IMR-90 (cell line): ENCODE measurements at regions not wholly inside any gene's neighbourhood (a gene's known extent, or its start where the extent isn't known, plus 50 kb on each side); places are given as distances from the start of the nearest gene placed in this dataset.

Experiments used
- ATAC-seq: fragments of 200-7000 bp; cut with Tn5 transposase; 2 replicates; pipeline ENCODE4 v1.9.1; 2020; ENCODE audit warnings: low read depth, mild to moderate bottlenecking, moderate library complexity
- BruUV-seq: library from RNA; stranded (reverse); fragments of 400-500 nt; replicated peaks from 2 replicates; lab custom pipeline; 2021; lab: Mats Ljungman, UMichigan
- CTCF ChIA-PET: fragments of 300-600 bp; formaldehyde crosslinking; extraction: SDS; loops from one replicate; lab custom pipeline; 2021; ENCODE audit warnings: antibody characterized with exemption; lab: Yijun Ruan, JAX
- POLR2A ChIA-PET: fragments of 300-600 bp; sonication (Branson Sonifier 250); formaldehyde crosslinking; loops from one replicate; lab custom pipeline; 2022; ENCODE audit warnings: antibody characterized with exemption; ENCODE audit not compliant: unreplicated experiment; lab: Charles Lee
- DNase-seq: peaks from one replicate; pipeline ENCODE4 v3.0.0; 2013
- H2AFZ ChIP-seq: replicated peaks from 2 replicates; pipeline ENCODE3; 2013; ENCODE audit warnings: low read length, mild to moderate bottlenecking; ENCODE audit not compliant: poor library complexity
- H2AK5ac ChIP-seq: 2 replicates; pipeline ENCODE4 v1.6.1; 2013; ENCODE audit warnings: low read depth, low read length, inconsistent platforms
- H2AK9ac ChIP-seq: replicated peaks from 2 replicates; pipeline ENCODE3; 2013; ENCODE audit warnings: mild to moderate bottlenecking, low read depth, low read length, moderate library complexity; ENCODE audit not compliant: poor library complexity
- H2BK120ac ChIP-seq: 2 replicates; pipeline ENCODE4 v1.6.1; 2013; ENCODE audit warnings: low read depth, low read length, inconsistent platforms
- H2BK15ac ChIP-seq: 3 replicates; pipeline ENCODE4 v1.6.1; 2013; ENCODE audit warnings: low read depth, low read length, inconsistent platforms
- H2BK20ac ChIP-seq: 2 replicates; pipeline ENCODE4 v1.6.1; 2013; ENCODE audit warnings: low read depth, mild to moderate bottlenecking, inconsistent platforms, low read length, moderate library complexity
- H2BK5ac ChIP-seq: 2 replicates; pipeline ENCODE4 v1.6.1; 2013; ENCODE audit warnings: mild to moderate bottlenecking, low read depth, low read length, inconsistent platforms; ENCODE audit not compliant: poor library complexity, severe bottlenecking
- H3K14ac ChIP-seq: replicated peaks from 2 replicates; pipeline ENCODE4 v1.6.1; 2013; ENCODE audit warnings: low read depth, low read length, inconsistent platforms
- H3K18ac ChIP-seq: 2 replicates; pipeline ENCODE4 v1.6.1; 2013; ENCODE audit warnings: low read depth, low read length, control low read depth
- H3K23ac ChIP-seq: 2 replicates; pipeline ENCODE4 v1.6.1; 2013; ENCODE audit warnings: low read depth, low read length, inconsistent platforms
- H3K27ac ChIP-seq: 2 replicates; pipeline ENCODE4 v1.5.1; 2013; ENCODE audit warnings: mild to moderate bottlenecking, control low read depth, low read length; ENCODE audit not compliant: insufficient read depth
- H3K27me3 ChIP-seq: 2 replicates; pipeline ENCODE4 v1.6.1; 2013; ENCODE audit warnings: low read length; ENCODE audit not compliant: control insufficient read depth, insufficient read depth
- H3K36me3 ChIP-seq: 2 replicates; pipeline ENCODE4 v1.6.1; 2013; ENCODE audit warnings: low read length, mixed read lengths; ENCODE audit not compliant: control insufficient read depth, insufficient read depth
- H3K4ac ChIP-seq: 2 replicates; pipeline ENCODE4 v1.6.1; 2013; ENCODE audit warnings: low read depth, low read length, inconsistent platforms
- H3K4me1 ChIP-seq: 2 replicates; pipeline ENCODE4 v1.6.1; 2013; ENCODE audit warnings: low read length, mixed read lengths; ENCODE audit not compliant: control insufficient read depth, insufficient read depth
- H3K4me2 ChIP-seq: 2 replicates; pipeline ENCODE4 v1.6.1; 2013; ENCODE audit warnings: low read depth, mild to moderate bottlenecking, control low read depth, low read length, moderate library complexity
- H3K4me3 ChIP-seq: 2 replicates; pipeline ENCODE4 v1.5.1; 2013; ENCODE audit warnings: low read depth, mild to moderate bottlenecking, control low read depth, low read length, moderate library complexity; ENCODE audit not compliant: insufficient read depth
- H3K56ac ChIP-seq: 2 replicates; pipeline ENCODE4 v1.6.1; 2013; ENCODE audit warnings: low read length, inconsistent platforms; ENCODE audit not compliant: insufficient read depth; ENCODE audit errors: extremely low read depth
- H3K79me1 ChIP-seq, 2 experiments: 2 replicates each; pipeline ENCODE4 v1.6.1; 2013; ENCODE audit warnings: low read length in 2 of 2, inconsistent platforms in 1 of 2, low read depth in 1 of 2
- H3K9ac ChIP-seq: 2 replicates; pipeline ENCODE4 v1.6.1; 2013; ENCODE audit warnings: low read depth, low read length, control low read depth
- H3K9me1 ChIP-seq: 2 replicates; pipeline ENCODE4 v1.6.1; 2013; ENCODE audit warnings: low read length, inconsistent platforms; ENCODE audit not compliant: insufficient read depth
- H3K9me3 ChIP-seq: 2 replicates; pipeline ENCODE4 v1.6.1; 2013; ENCODE audit warnings: low read length; ENCODE audit not compliant: control insufficient read depth, insufficient read depth
- H4K20me1 ChIP-seq: 2 replicates; pipeline ENCODE4 v1.6.1; 2013; ENCODE audit warnings: low read length, inconsistent platforms; ENCODE audit not compliant: insufficient read depth
- H4K5ac ChIP-seq: 2 replicates; pipeline ENCODE4 v1.6.1; 2013; ENCODE audit warnings: mild to moderate bottlenecking, low read depth, low read length, control low read depth
- H4K8ac ChIP-seq, 2 experiments: 2 replicates each; pipeline ENCODE4 v1.6.1; 2013; ENCODE audit warnings: low read depth in 2 of 2, low read length in 2 of 2, control low read depth in 1 of 2, inconsistent platforms in 1 of 2
- H4K91ac ChIP-seq: 2 replicates; pipeline ENCODE4 v1.6.1; 2013; ENCODE audit warnings: low read depth, low read length, inconsistent platforms; ENCODE audit not compliant: insufficient read depth
- BHLHE40 ChIP-seq: fragments of 150-350 bp; IDR thresholded peaks from 2 replicates; pipeline ENCODE4 v1.6.1; 2016; ENCODE audit warnings: mild to moderate bottlenecking, low read depth, low read length
- CEBPB ChIP-seq: IDR thresholded peaks from 2 replicates; pipeline ENCODE4 v1.6.1; 2012; ENCODE audit warnings: low read depth, low read length, improper control_type of control experiment
- CHD1 ChIP-seq: IDR thresholded peaks from 2 replicates; pipeline ENCODE4 v1.6.1; 2012; ENCODE audit warnings: low read depth, low read length, improper control_type of control experiment
- FOS ChIP-seq: fragments of 150-350 bp; IDR thresholded peaks from 2 replicates; pipeline ENCODE4 v1.6.1; 2016; ENCODE audit warnings: low read depth, low read length
- MAFK ChIP-seq: IDR thresholded peaks from 2 replicates; pipeline ENCODE4 v1.6.1; 2012; ENCODE audit warnings: low read depth, low read length, improper control_type of control experiment
- MAZ ChIP-seq: IDR thresholded peaks from 2 replicates; pipeline ENCODE4 v1.6.1; 2012; ENCODE audit warnings: low read depth, mild to moderate bottlenecking, low read length, improper control_type of control experiment, moderate library complexity, borderline replicate concordance
- MXI1 ChIP-seq: IDR thresholded peaks from 2 replicates; pipeline ENCODE4 v1.6.1; 2012; ENCODE audit warnings: low read depth, mild to moderate bottlenecking, low read length, moderate library complexity, borderline replicate concordance
- NFE2L2 ChIP-seq: fragments of 150-350 bp; IDR thresholded peaks from 2 replicates; pipeline ENCODE4 v1.6.1; 2016; ENCODE audit warnings: low read depth, mild to moderate bottlenecking, low read length
- POLR2A ChIP-seq: IDR thresholded peaks from 2 replicates; pipeline ENCODE4 v1.6.1; 2012; ENCODE audit warnings: mild to moderate bottlenecking, low read depth, low read length
- RAD21 ChIP-seq: IDR thresholded peaks from 2 replicates; pipeline ENCODE4 v1.6.1; 2012; ENCODE audit warnings: low read length, improper control_type of control experiment
- RCOR1 ChIP-seq: IDR thresholded peaks from 2 replicates; pipeline ENCODE4 v1.6.1; 2012; ENCODE audit warnings: mild to moderate bottlenecking, low read length, improper control_type of control experiment; ENCODE audit not compliant: insufficient replicate concordance
- RFX5 ChIP-seq: IDR thresholded peaks from 2 replicates; pipeline ENCODE4 v1.8.0; 2012; ENCODE audit warnings: low read depth, mild to moderate bottlenecking, low read length, moderate library complexity
- SMC3 ChIP-seq: fragments of 150-350 bp; IDR thresholded peaks from 2 replicates; pipeline ENCODE4 v1.6.1; 2016; ENCODE audit warnings: low read depth, mild to moderate bottlenecking, antibody characterized with exemption, low read length, moderate library complexity
- WGBS, 2 experiments: methylation state at CpG; one replicate each; pipeline versions ENCODE4 v1.1.5 to v1.1.7; 2013; ENCODE audit warnings: missing lambda C conversion rate in 2 of 2; ENCODE audit not compliant: insufficient read length in 1 of 2; ENCODE audit errors: extremely low coverage in 2 of 2; 5-methylcytosine and 5-hydroxymethylcytosine counted together
- dilution Hi-C: fragments of 300-500 bp; cut with HindIII; formaldehyde crosslinking; loops from one replicate; pipeline ENCODE4 v1.14.3; 2018; ENCODE audit warnings: low sequenced_read_pairs; ENCODE audit not compliant: unreplicated experiment
- in situ Hi-C: fragments of 300-500 bp; cut with MboI; formaldehyde crosslinking; loops from 3 replicates; pipeline ENCODE4 v1.14.3; 2019; ENCODE audit warnings: low sequenced_read_pairs, inconsistent platforms, mixed read lengths
- intact Hi-C: fragments of 100-400 bp; cut with micrococcal nuclease; formaldehyde crosslinking; loops from 2 replicates; pipeline ENCODE4 v1.10.0; 2022
- TF ChIP-seq, protein P1 (sequence below): conservative IDR thresholded peaks from 2 replicates; pipeline ENCODE4 v1.5.1; 2012; ENCODE audit warnings: mild to moderate bottlenecking, low read depth, low read length, improper control_type of control experiment
- TF ChIP-seq, protein P2 (sequence below): fragments of 150-350 bp; IDR thresholded peaks from 2 replicates; pipeline ENCODE4 v1.6.1; 2017; ENCODE audit warnings: mild to moderate bottlenecking, antibody characterized with exemption, low read length, low read depth
- TF ChIP-seq, protein P3 (sequence below): fragments of 150-350 bp; IDR thresholded peaks from 2 replicates; pipeline ENCODE4 v1.6.1; 2016; ENCODE audit warnings: low read depth, mild to moderate bottlenecking, low read length, moderate library complexity, borderline replicate concordance

DNA sequence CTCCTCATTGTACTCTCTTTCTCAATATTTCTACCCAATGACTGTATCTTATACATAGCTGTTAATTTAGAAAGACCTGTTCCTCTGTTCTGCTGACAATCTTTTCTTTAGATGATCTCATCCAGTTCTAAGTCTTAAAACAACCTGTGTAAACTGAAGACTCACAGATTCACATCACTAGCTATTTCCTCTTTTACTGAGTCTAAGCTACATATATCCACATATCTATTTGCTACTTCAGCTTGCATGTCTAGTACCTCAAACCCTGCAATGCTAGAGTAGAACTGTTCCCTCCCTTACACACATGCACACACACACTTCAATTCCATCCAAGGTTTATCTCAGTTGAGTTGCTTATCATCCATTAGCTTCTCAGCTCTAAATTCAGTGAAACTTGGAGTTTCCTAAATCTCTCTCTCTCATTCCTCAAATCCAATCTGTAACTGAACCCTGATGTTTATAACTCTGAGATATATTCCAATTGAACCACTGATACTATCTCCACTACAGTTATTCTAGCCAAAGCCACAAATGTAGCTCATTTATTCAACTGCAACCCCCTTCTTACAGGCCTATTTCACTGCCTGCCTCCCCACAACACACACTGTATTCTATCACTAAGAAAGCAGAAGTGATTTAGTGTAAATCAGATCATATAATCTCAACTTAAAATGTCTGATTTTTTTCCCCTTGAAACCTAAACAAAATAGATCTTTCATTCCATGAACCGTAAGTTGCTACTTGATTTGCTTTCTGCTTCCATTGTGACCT is 1036.8 kb upstream of the POT1 start:
- H3K14ac ChIP-seq: no peak overlapping the region
- no peaks in the 10 kb centered on the region for H3K27me3 ChIP-seq
- H3K23ac ChIP-seq: no peak overlapping the region
- H3K18ac ChIP-seq: no peak overlapping the region
- TF ChIP-seq RAD21 (no peak), MAFK (no peak), MXI1 (no peak), CEBPB (no peak), RCOR1 (no peak), NFE2L2 (no peak), SMC3 (no peak), MAZ (no peak), POLR2A (no peak), CHD1 (no peak), BHLHE40 (no peak), RFX5 (no peak), FOS (no peak)
- TF ChIP-seq, protein P1, sequence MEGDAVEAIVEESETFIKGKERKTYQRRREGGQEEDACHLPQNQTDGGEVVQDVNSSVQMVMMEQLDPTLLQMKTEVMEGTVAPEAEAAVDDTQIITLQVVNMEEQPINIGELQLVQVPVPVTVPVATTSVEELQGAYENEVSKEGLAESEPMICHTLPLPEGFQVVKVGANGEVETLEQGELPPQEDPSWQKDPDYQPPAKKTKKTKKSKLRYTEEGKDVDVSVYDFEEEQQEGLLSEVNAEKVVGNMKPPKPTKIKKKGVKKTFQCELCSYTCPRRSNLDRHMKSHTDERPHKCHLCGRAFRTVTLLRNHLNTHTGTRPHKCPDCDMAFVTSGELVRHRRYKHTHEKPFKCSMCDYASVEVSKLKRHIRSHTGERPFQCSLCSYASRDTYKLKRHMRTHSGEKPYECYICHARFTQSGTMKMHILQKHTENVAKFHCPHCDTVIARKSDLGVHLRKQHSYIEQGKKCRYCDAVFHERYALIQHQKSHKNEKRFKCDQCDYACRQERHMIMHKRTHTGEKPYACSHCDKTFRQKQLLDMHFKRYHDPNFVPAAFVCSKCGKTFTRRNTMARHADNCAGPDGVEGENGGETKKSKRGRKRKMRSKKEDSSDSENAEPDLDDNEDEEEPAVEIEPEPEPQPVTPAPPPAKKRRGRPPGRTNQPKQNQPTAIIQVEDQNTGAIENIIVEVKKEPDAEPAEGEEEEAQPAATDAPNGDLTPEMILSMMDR: no peak
- TF ChIP-seq, protein P2, sequence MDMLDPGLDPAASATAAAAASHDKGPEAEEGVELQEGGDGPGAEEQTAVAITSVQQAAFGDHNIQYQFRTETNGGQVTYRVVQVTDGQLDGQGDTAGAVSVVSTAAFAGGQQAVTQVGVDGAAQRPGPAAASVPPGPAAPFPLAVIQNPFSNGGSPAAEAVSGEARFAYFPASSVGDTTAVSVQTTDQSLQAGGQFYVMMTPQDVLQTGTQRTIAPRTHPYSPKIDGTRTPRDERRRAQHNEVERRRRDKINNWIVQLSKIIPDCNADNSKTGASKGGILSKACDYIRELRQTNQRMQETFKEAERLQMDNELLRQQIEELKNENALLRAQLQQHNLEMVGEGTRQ: no peak
- TF ChIP-seq, protein P3, sequence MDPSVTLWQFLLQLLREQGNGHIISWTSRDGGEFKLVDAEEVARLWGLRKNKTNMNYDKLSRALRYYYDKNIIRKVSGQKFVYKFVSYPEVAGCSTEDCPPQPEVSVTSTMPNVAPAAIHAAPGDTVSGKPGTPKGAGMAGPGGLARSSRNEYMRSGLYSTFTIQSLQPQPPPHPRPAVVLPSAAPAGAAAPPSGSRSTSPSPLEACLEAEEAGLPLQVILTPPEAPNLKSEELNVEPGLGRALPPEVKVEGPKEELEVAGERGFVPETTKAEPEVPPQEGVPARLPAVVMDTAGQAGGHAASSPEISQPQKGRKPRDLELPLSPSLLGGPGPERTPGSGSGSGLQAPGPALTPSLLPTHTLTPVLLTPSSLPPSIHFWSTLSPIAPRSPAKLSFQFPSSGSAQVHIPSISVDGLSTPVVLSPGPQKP: no peak
- ATAC-seq (no peak), DNase-seq (no peak)
- no peak overlapping the region for H4K91ac ChIP-seq
- no peak overlapping the region for H3K4ac ChIP-seq
- no peak overlapping the region for H2AK5ac ChIP-seq
- no peak overlapping the region for H2AFZ ChIP-seq
- in situ Hi-C loops (no loop called here), intact Hi-C loops (no loop called here), dilution Hi-C loops (no loop called here)
- no TSS peak for BruUV-seq
- H3K4me3 ChIP-seq: no peak overlapping the region
- H4K20me1 ChIP-seq: no peaks in the 10 kb centered on the region
- H2BK20ac ChIP-seq: no peak overlapping the region
- H3K9me3 ChIP-seq: 0 out of 2 replicates have a peak, but pooled peaks cover 2% of the 10 kb centered on the region
- no peak overlapping the region for H2BK5ac ChIP-seq
- no peaks in the 10 kb centered on the region for H3K4me1 ChIP-seq
- no peaks in the 10 kb centered on the region for H3K9me1 ChIP-seq
- ChIA-PET CTCF (no interaction called here), POLR2A (no interaction called here)
- no peak overlapping the region for H3K56ac ChIP-seq
- no peak overlapping the region for H2BK15ac ChIP-seq
- no peak overlapping the region for H4K5ac ChIP-seq
- no peak overlapping the region for H2AK9ac ChIP-seq
- H3K36me3 ChIP-seq: no peaks in the 10 kb centered on the region
- H3K4me2 ChIP-seq: no peak overlapping the region
- H3K27ac ChIP-seq: no peak overlapping the region
- H4K8ac ChIP-seq: no peak overlapping the region
- H3K79me1 ChIP-seq: no peaks in the 10 kb centered on the region
- H3K9ac ChIP-seq: no peak overlapping the region
- WGBS, 2 experiments: no CpG with 5 or more reads among the region's 1 CpG
- no peak overlapping the region for H2BK120ac ChIP-seq
